Trophoblast cell (in vitro differentiated cells and primary cell): ENCODE measurements at regions not wholly inside any gene's neighbourhood (a gene's known extent, or its start where the extent isn't known, plus 50 kb on each side); places are given as distances from the start of the nearest gene placed in this dataset.

Experiments
- DNase-seq, 2 donors: peaks; one replicate each; pipeline ENCODE4 v3.0.0-alpha.2; 2016
- H2AFZ ChIP-seq: 2 replicates; pipeline ENCODE4 v1.6.1; 2013; ENCODE audit warnings: low read length, moderate library complexity, mild to moderate bottlenecking; ENCODE audit not compliant: insufficient read depth, poor library complexity
- H2AK5ac ChIP-seq: 2 replicates; pipeline ENCODE4 v1.6.1; 2013; ENCODE audit warnings: mild to moderate bottlenecking, low read length
- H2BK120ac ChIP-seq: 2 replicates; pipeline ENCODE4 v1.6.1; 2013; ENCODE audit warnings: low read length, mild to moderate bottlenecking, moderate library complexity; ENCODE audit not compliant: insufficient read depth, poor library complexity
- H2BK12ac ChIP-seq: 2 replicates; pipeline ENCODE4 v1.6.1; 2013; ENCODE audit warnings: mild to moderate bottlenecking, low read length, moderate library complexity
- H2BK5ac ChIP-seq: 2 replicates; pipeline ENCODE4 v1.6.1; 2013; ENCODE audit warnings: low read length, low read depth, moderate library complexity, mild to moderate bottlenecking; ENCODE audit not compliant: poor library complexity
- H3K14ac ChIP-seq: 2 replicates; pipeline ENCODE4 v1.6.1; 2013; ENCODE audit warnings: mild to moderate bottlenecking, low read length
- H3K18ac ChIP-seq: 2 replicates; pipeline ENCODE4 v1.6.1; 2013; ENCODE audit warnings: mild to moderate bottlenecking, low read length
- H3K23ac ChIP-seq: 2 replicates; pipeline ENCODE4 v1.6.1; 2013; ENCODE audit warnings: low read length
- H3K27ac ChIP-seq: 2 replicates; pipeline ENCODE4 v1.5.1; 2013; ENCODE audit warnings: low read depth, mild to moderate bottlenecking, inconsistent platforms, low read length, moderate library complexity
- H3K27me3 ChIP-seq: 2 replicates; pipeline ENCODE4 v1.6.1; 2013; ENCODE audit warnings: inconsistent platforms, mild to moderate bottlenecking, low read length, moderate library complexity; ENCODE audit not compliant: insufficient read depth
- H3K36me3 ChIP-seq, 2 experiments: 1 replicate in 1 of 2; 2 replicates in 1 of 2; pipeline ENCODE4 v1.6.1; 2013; ENCODE audit warnings: low read length in 2 of 2, mild to moderate bottlenecking in 2 of 2, moderate library complexity in 1 of 2; ENCODE audit not compliant: insufficient read depth in 2 of 2, control insufficient read depth in 1 of 2
- H3K4ac ChIP-seq: 2 replicates; pipeline ENCODE4 v1.6.1; 2013; ENCODE audit warnings: low read depth, mild to moderate bottlenecking, low read length, moderate library complexity
- H3K4me1 ChIP-seq, 2 experiments: 1 replicate in 1 of 2; 2 replicates in 1 of 2; pipeline ENCODE4 v1.6.1; 2013; ENCODE audit warnings: low read length in 2 of 2, mild to moderate bottlenecking in 2 of 2, moderate library complexity in 1 of 2; ENCODE audit not compliant: insufficient read depth in 2 of 2, control insufficient read depth in 1 of 2
- H3K4me2 ChIP-seq: 2 replicates; pipeline ENCODE4 v1.6.1; 2013; ENCODE audit warnings: inconsistent platforms, mild to moderate bottlenecking, low read length, moderate library complexity
- H3K4me3 ChIP-seq: 2 replicates; pipeline ENCODE4 v1.5.1; 2013; ENCODE audit warnings: mild to moderate bottlenecking, low read depth, low read length, inconsistent platforms
- H3K79me1 ChIP-seq: one replicate; pipeline ENCODE4 v1.6.1; 2013; ENCODE audit warnings: low read length
- H3K79me2 ChIP-seq: 2 replicates; pipeline ENCODE4 v1.6.1; 2013; ENCODE audit warnings: low read length, mild to moderate bottlenecking; ENCODE audit not compliant: control insufficient read depth, insufficient read depth, poor library complexity
- H3K9ac ChIP-seq: 2 replicates; pipeline ENCODE4 v1.6.1; 2013; ENCODE audit warnings: mild to moderate bottlenecking, low read length
- H3K9me3 ChIP-seq: 2 replicates; pipeline ENCODE4 v1.6.1; 2013; ENCODE audit warnings: low read depth, mild to moderate bottlenecking, control low read depth, inconsistent platforms, low read length; ENCODE audit not compliant: insufficient read depth
- H4K12ac ChIP-seq: 2 replicates; pipeline ENCODE4 v1.6.1; 2013; ENCODE audit warnings: low read depth, mild to moderate bottlenecking, low read length, moderate library complexity
- H4K8ac ChIP-seq: 2 replicates; pipeline ENCODE4 v1.6.1; 2013; ENCODE audit warnings: low read depth, mild to moderate bottlenecking, low read length, moderate library complexity
- H4K91ac ChIP-seq: one replicate; pipeline ENCODE4 v1.6.1; 2013; ENCODE audit warnings: low read depth, mild to moderate bottlenecking, low read length, moderate library complexity
- WGBS: extraction: QIAGEN DNeasy Blood & Tissue Kit; methylation state at CpG from one replicate; pipeline ENCODE4 v1.1.7; 2013; ENCODE audit warnings: missing lambda C conversion rate; ENCODE audit not compliant: insufficient read length, insufficient coverage; ENCODE audit errors: extremely low coverage; 5-methylcytosine and 5-hydroxymethylcytosine counted together

GRCh38 chr10:98328163-98328562 is 60.2 kb upstream of the LOXL4 start:
- Histone ChIP-seq H2AFZ (no peak overlapping the region), H3K9me3 (peaks cover 2% of the 10 kb centered on the region)

DNA sequence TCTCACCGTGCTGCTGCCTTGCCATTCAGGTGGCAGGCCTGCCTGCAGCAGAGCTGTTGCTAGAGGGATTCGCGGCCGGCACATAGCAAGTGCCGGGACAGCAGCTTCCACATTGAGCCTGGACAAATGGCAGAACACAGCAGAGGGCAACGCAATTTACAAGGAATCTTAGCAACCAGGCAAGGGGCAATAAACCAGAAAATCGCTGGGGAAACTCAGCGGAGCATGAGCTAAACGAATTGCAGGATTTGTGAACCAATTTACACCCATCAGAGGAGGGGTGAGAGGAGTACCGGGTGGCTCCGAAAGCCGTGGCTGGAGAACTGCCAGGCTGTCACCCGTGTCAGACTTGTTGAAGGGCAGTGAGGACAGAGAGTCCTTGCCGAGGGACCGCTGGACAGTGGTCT is 58.6 kb upstream of the LOXL4 start:
- Histone ChIP-seq H3K4me3 (no peak overlapping the region), H2BK5ac (no peak overlapping the region), H3K27ac (no peak overlapping the region), H3K4me2 (no peak overlapping the region), H2BK120ac (no peak overlapping the region), H3K27me3 (no peaks in the 10 kb centered on the region), H3K79me2 (no peaks in the 10 kb centered on the region), H4K91ac (no peak overlapping the region), H4K8ac (no peak overlapping the region), H3K79me1 (no peaks in the 10 kb centered on the region), H3K36me3 (no peaks in the 10 kb centered on the region), H3K14ac (no peak overlapping the region), H3K9me3 (peaks cover 2% of the 10 kb centered on the region), H2AK5ac (no peak overlapping the region), H3K4me1 (peaks cover 4 to 5% of the 10 kb centered on the region in 2 experiments), H3K23ac (no peak overlapping the region), H2AFZ (no peak overlapping the region), H3K9ac (no peak overlapping the region), H4K12ac (no peak overlapping the region), H3K18ac (no peak overlapping the region), H2BK12ac (no peak overlapping the region), H3K4ac (no peak overlapping the region)
- no peak for DNase-seq
- no CpG with 5 or more reads among the region's 15 CpGs for WGBS

More at GRCh38 chr10:98328163-98328562, 60.2 kb upstream of the LOXL4 start:
- Histone ChIP-seq H3K4me1 (peaks cover 2 to 3% of the 10 kb centered on the region in 2 experiments), H3K4me2 (no peak overlapping the region), H3K4ac (no peak overlapping the region), H4K91ac (no peak overlapping the region), H3K9ac (no peak overlapping the region), H3K79me1 (no peaks in the 10 kb centered on the region), H4K12ac (no peak overlapping the region), H3K23ac (no peak overlapping the region), H3K27me3 (no peaks in the 10 kb centered on the region), H2BK12ac (no peak overlapping the region), H3K18ac (no peak overlapping the region), H2BK120ac (no peak overlapping the region), H2BK5ac (no peak overlapping the region), H3K14ac (no peak overlapping the region), H3K4me3 (no peak overlapping the region), H3K79me2 (no peaks in the 10 kb centered on the region), H2AK5ac (no peak overlapping the region), H4K8ac (no peak overlapping the region), H3K27ac (no peak overlapping the region), H3K36me3 (no peaks in the 10 kb centered on the region)
- DNase-seq: no peak
- no CpG with 5 or more reads among the region's 3 CpGs for WGBS

DNA sequence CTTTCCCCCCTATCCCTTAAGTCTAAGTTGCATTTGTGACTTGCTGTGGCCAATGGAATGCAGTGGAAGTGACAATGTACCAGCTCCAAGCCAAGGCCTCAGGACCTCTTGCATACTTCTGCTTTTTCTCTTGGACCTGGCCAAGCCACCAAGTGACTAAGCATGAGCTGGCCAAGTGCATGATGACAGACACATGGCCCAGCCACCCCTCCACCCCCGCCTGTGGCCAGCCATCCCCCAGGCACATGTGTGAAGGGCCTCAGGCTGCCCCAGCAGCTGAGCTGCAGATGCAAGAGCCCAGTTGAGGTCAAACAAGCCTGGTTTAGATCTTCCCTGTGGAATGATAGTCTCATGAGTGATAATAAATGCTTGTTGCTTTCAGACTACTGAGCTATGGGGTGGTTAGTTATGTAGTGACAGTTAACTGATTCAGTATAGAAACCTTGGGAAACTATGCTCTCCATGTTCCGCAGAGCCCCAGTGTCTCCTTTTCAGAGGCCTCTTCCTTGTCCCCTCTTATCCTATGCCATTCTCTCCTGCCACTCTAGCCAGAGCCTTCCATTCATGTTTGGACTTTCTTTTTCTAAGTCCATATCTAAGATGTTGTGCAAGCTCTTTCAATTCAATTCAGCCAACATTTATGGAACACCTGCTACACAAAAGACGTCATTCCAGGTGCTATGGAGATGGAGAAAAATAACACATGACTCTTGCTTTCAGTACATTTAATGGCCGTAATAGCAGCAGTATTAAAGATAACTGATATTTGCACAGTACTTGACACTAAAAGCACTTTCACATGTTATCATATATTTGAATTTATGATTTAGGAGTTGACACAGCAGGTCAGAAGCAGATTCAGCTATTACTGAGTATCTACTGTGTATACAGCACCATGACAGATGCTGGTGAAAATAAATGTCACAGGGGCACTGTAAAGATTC is 55.5 kb upstream of the LOXL4 start:
- H2BK5ac ChIP-seq: no peak overlapping the region
- H2BK12ac ChIP-seq: no peak overlapping the region
- H2AK5ac ChIP-seq: no peak overlapping the region
- DNase-seq: peak; percentile 87 to 92
- H3K79me2 ChIP-seq: no peaks in the 10 kb centered on the region
- no CpG with 5 or more reads among the region's 4 CpGs for WGBS
- no peak overlapping the region for H3K23ac ChIP-seq
- no peak overlapping the region for H3K4ac ChIP-seq
- H4K12ac ChIP-seq: no peak overlapping the region
- no peak overlapping the region for H3K4me3 ChIP-seq
- no peak overlapping the region for H3K14ac ChIP-seq
- no peak overlapping the region for H3K18ac ChIP-seq
- H3K36me3 ChIP-seq: no peaks in the 10 kb centered on the region
- no peak overlapping the region for H2AFZ ChIP-seq
- H3K9ac ChIP-seq: no peak overlapping the region
- peaks cover 4 to 5% of the 10 kb centered on the region in 2 experiments for H3K4me1 ChIP-seq
- H3K27ac ChIP-seq: no peak overlapping the region
- no peaks in the 10 kb centered on the region for H3K9me3 ChIP-seq
- no peak overlapping the region for H2BK120ac ChIP-seq
- no peak overlapping the region for H3K4me2 ChIP-seq
- no peaks in the 10 kb centered on the region for H3K27me3 ChIP-seq
- no peak overlapping the region for H4K8ac ChIP-seq
- no peaks in the 10 kb centered on the region for H3K79me1 ChIP-seq
- H4K91ac ChIP-seq: no peak overlapping the region

DNA sequence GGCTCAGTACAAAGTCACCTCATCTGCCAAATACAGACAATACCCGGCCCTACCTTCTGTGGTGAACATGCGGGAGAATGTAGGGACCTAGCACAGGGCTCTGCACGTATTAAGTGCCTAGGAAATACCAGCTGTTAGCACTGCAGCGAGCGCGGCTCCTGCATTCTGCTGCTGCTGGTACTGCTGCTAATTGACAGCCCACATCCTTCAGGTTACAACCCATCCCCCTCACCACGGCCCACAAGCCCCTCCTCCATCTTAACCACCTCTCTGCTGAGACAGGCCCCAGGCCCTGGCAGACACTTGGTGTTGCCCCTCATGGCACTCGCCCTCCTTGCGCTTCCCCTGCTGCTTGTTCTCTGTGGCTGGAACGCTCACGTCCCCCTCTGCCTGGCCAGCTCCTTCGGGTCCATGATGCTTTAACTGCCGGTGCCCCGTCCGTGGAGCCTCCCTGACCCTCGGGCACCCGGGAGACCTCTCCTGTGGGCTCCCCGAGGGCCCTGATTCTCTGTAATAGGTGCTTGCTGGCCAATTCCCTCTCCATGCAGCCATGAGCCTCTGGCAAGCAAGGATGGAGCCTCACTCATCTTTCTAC is 53.3 kb upstream of the LOXL4 start:
- Histone ChIP-seq H3K4me2 (no peak overlapping the region), H3K23ac (no peak overlapping the region), H4K8ac (no peak overlapping the region), H2AFZ (no peak overlapping the region), H4K91ac (no peak overlapping the region), H3K36me3 (no peaks in the 10 kb centered on the region), H3K4ac (no peak overlapping the region), H3K79me2 (no peaks in the 10 kb centered on the region), H3K9ac (no peak overlapping the region), H3K14ac (no peak overlapping the region), H2BK5ac (no peak overlapping the region), H3K79me1 (no peaks in the 10 kb centered on the region), H2AK5ac (no peak overlapping the region), H3K4me3 (no peak overlapping the region), H3K18ac (no peak overlapping the region), H2BK120ac (no peak overlapping the region), H3K9me3 (no peaks in the 10 kb centered on the region), H3K4me1 (peaks cover 4 to 5% of the 10 kb centered on the region in 2 experiments), H2BK12ac (no peak overlapping the region), H3K27ac (no peak overlapping the region), H4K12ac (no peak overlapping the region), H3K27me3 (no peaks in the 10 kb centered on the region)
- whole genome bisulfite sequencing: no CpG with 5 or more reads among the region's 18 CpGs
- DNase-seq: peak; percentile 26 to 51
